Breast epithelium (tissue), 3 donors: ENCODE measurements at regions not wholly inside any gene's neighbourhood (a gene's known extent, or its start where the extent isn't known, plus 50 kb on each side); places are given as distances from the start of the nearest gene placed in this dataset.

ENCODE experiments used
- POLR2A ChIP-seq: fragments of 450-650 bp; IDR thresholded peaks from one replicate; pipeline ENCODE4 v1.6.1; 2016; ENCODE audit warnings: antibody characterized with exemption, mild to moderate bottlenecking, moderate library complexity
- POLR2AphosphoS5 ChIP-seq, 3 donors: sonication (generic); formaldehyde crosslinking; IDR thresholded peaks; one replicate each; pipeline ENCODE4 v1.6.1; 2017; ENCODE audit warnings: antibody characterized with exemption in 3 of 3
- TF ChIP-seq, protein P1 (sequence below), 3 donors: fragments of 450-650 bp; IDR thresholded peaks; one replicate each; pipeline ENCODE4 v1.5.1; 2016 to 2017; ENCODE audit warnings: antibody characterized with exemption in 3 of 3, mild to moderate bottlenecking in 3 of 3, moderate library complexity in 3 of 3

DNA sequence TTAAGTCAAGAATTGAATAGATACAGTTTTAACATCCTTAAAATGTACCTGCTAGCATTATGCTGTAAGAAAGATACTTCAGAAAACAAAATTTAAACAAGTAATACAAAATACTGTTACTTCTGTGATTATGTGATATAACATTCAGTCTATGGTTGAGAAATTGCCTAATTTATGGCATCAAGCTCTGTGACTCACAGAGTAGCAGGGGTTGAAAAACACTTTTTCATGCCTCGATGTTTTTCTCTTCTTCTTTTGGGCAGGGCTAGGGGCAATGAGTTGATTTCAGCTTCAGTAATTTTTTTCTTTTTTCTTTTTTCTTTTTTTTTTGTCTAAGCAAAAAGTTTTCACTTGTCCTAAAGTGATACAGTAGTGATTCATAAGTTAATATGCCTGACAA is 209.2 kb downstream of the MBL2 start:
- TF ChIP-seq, protein P1, sequence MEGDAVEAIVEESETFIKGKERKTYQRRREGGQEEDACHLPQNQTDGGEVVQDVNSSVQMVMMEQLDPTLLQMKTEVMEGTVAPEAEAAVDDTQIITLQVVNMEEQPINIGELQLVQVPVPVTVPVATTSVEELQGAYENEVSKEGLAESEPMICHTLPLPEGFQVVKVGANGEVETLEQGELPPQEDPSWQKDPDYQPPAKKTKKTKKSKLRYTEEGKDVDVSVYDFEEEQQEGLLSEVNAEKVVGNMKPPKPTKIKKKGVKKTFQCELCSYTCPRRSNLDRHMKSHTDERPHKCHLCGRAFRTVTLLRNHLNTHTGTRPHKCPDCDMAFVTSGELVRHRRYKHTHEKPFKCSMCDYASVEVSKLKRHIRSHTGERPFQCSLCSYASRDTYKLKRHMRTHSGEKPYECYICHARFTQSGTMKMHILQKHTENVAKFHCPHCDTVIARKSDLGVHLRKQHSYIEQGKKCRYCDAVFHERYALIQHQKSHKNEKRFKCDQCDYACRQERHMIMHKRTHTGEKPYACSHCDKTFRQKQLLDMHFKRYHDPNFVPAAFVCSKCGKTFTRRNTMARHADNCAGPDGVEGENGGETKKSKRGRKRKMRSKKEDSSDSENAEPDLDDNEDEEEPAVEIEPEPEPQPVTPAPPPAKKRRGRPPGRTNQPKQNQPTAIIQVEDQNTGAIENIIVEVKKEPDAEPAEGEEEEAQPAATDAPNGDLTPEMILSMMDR (IDR thresholded peaks at IDR 0.05): no peak
- TF ChIP-seq POLR2A (no peak), POLR2AphosphoS5 (IDR thresholded peaks at IDR 0.05) (no peak)
